K562 (cell line): ENCODE measurements at regions not wholly inside any gene's neighbourhood (a gene's known extent, or its start where the extent isn't known, plus 50 kb on each side); places are given as distances from the start of the nearest gene placed in this dataset.
A peak's percentile ranks its signal among the peaks of the same experiment; 100 is the strongest.

Experiments used
- ARNT ChIP-seq, 2 experiments: fragments of 450-650 bp; IDR thresholded peaks; 2 replicates each; pipeline ENCODE4 v1.6.1; 2016; ENCODE audit warnings: mild to moderate bottlenecking in 1 of 2
- CHD2 ChIP-seq: IDR thresholded peaks from 2 replicates; pipeline ENCODE4 v1.6.1; 2011; ENCODE audit warnings: low read depth, low read length
- DEAF1 ChIP-seq: fragments of 450-650 bp; formaldehyde crosslinking; IDR thresholded peaks from 2 replicates; pipeline ENCODE4 v1.4.0; 2020; ENCODE audit warnings: mild to moderate bottlenecking, moderate library complexity
- E2F8 ChIP-seq: fragments of 450-650 bp; IDR thresholded peaks from 2 replicates; pipeline ENCODE4 v1.7.1; 2018; ENCODE audit warnings: mild to moderate bottlenecking, low read depth; ENCODE audit not compliant: partially characterized antibody
- HIVEP1 ChIP-seq: fragments of 250-450 bp; sonication (Bioruptor Pico); IDR thresholded peaks from 2 replicates; pipeline ENCODE4 v1.4.0; 2020; ENCODE audit warnings: mild to moderate bottlenecking
- HNRNPL ChIP-seq: fragments of 200-400 bp; formaldehyde crosslinking; IDR thresholded peaks from 2 replicates; pipeline ENCODE4 v1.6.1; 2017; ENCODE audit warnings: low read depth, mild to moderate bottlenecking, low read length
- JUN ChIP-seq, 2 experiments: sonication (generic) in 1 of 2; formaldehyde crosslinking in 1 of 2; IDR thresholded peaks; 2 replicates each; pipeline versions ENCODE4 v1.6.1 to v1.8.0; 2012 to 2022; ENCODE audit warnings: borderline replicate concordance in 2 of 2, mild to moderate bottlenecking in 2 of 2, improper control_type of control experiment in 1 of 2, low read depth in 1 of 2, low read length in 1 of 2, missing genetic modification reagents in 1 of 2
- KDM5B ChIP-seq: fragments of 200-600 bp; sonication (generic); IDR thresholded peaks from 2 replicates; pipeline ENCODE4 v1.6.1; 2012; ENCODE audit warnings: low read depth, mild to moderate bottlenecking, moderate library complexity, low read length, control low read depth, inconsistent platforms; ENCODE audit not compliant: insufficient replicate concordance
- LEF1 ChIP-seq: fragments of 450-650 bp; IDR thresholded peaks from 2 replicates; pipeline ENCODE4 v1.6.1; 2016; ENCODE audit warnings: mild to moderate bottlenecking
- MTA2 ChIP-seq: fragments of 450-650 bp; IDR thresholded peaks from 2 replicates; pipeline ENCODE4 v1.6.1; 2016; ENCODE audit warnings: low read depth
- MYC ChIP-seq, 2 experiments: fragments of 250-450 bp in 1 of 2; sonication (Bioruptor Pico) in 1 of 2; IDR thresholded peaks; 2 replicates each; pipeline versions ENCODE4 v1.5.1 to v1.6.1; 2012 to 2021; ENCODE audit warnings: low read depth in 2 of 2, borderline replicate concordance in 1 of 2, improper control_type of control experiment in 1 of 2, low read length in 1 of 2, mild to moderate bottlenecking in 1 of 2, moderate library complexity in 1 of 2
- NFE2 ChIP-seq: IDR thresholded peaks from 2 replicates; pipeline ENCODE4 v1.6.1; 2014; ENCODE audit warnings: antibody characterized with exemption, low read depth
- PBX2 ChIP-seq, 2 experiments: IDR thresholded peaks in 1 of 2; conservative IDR thresholded peaks in 1 of 2; 2 replicates each; pipeline ENCODE4 v1.6.1; 2016; ENCODE audit warnings: low read depth in 2 of 2, mild to moderate bottlenecking in 1 of 2, missing compliant biosample characterization in 1 of 2, missing genetic modification characterization in 1 of 2, moderate library complexity in 1 of 2
- POLR2H ChIP-seq: IDR thresholded peaks from 2 replicates; pipeline ENCODE4 v1.6.1; 2016; ENCODE audit warnings: missing genetic modification characterization, low read depth, mild to moderate bottlenecking, control low read depth, missing compliant biosample characterization, moderate library complexity
- PRMT5 ChIP-seq: sonication (generic); formaldehyde crosslinking; IDR thresholded peaks from 2 replicates; pipeline ENCODE4 v1.5.0; 2020; ENCODE audit warnings: missing genetic modification reagents
- SRSF3 ChIP-seq: fragments of 200-400 bp; formaldehyde crosslinking; IDR thresholded peaks from 2 replicates; pipeline ENCODE4 v1.6.1; 2016; ENCODE audit warnings: mild to moderate bottlenecking, low read length, moderate library complexity; ENCODE audit not compliant: insufficient read depth
- TOE1 ChIP-seq, 2 experiments: fragments of 450-650 bp in 1 of 2; sonication (generic) in 1 of 2; formaldehyde crosslinking in 1 of 2; IDR thresholded peaks; 2 replicates each; pipeline versions ENCODE4 v1.7.1 to v1.8.0; 2016 to 2022; ENCODE audit warnings: borderline replicate concordance in 2 of 2, mild to moderate bottlenecking in 2 of 2, antibody characterized with exemption in 1 of 2, inconsistent platforms in 1 of 2, low read depth in 1 of 2, missing genetic modification reagents in 1 of 2, moderate library complexity in 1 of 2
- ZC3H11A ChIP-seq: IDR thresholded peaks from 2 replicates; pipeline ENCODE4 v1.6.1; 2012; ENCODE audit warnings: low read depth, low read length, improper control_type of control experiment
- ZNF224 ChIP-seq: sonication (generic); formaldehyde crosslinking; IDR thresholded peaks from 2 replicates; pipeline ENCODE4 v1.8.0; 2022; ENCODE audit warnings: mild to moderate bottlenecking, missing genetic modification reagents
- ZNF695 ChIP-seq: fragments of 450-650 bp; formaldehyde crosslinking; IDR thresholded peaks from 2 replicates; pipeline ENCODE4 v1.4.0; 2020; ENCODE audit warnings: mild to moderate bottlenecking, moderate library complexity
- ZNF830 ChIP-seq: fragments of 250-450 bp; sonication (Bioruptor Pico); IDR thresholded peaks from 2 replicates; pipeline ENCODE4 v1.5.0; 2021; ENCODE audit warnings: mild to moderate bottlenecking

- no peak for TF ChIP-seq E2F8
- no peak for TF ChIP-seq ZNF695 (CRISPR knock-in tag)
- TF ChIP-seq NFE2, result no peak
- TF ChIP-seq JUN (IDR thresholded peaks at IDR 0.05; ENCODE audit: borderline replicate concordance, low read depth, low read length), result no peak
- TF ChIP-seq JUN (CRISPR knock-in tag; IDR thresholded peaks at IDR 0.05; ENCODE audit: borderline replicate concordance), result no peak
- no peak for TF ChIP-seq HNRNPL
- no peak for TF ChIP-seq TOE1 (IDR thresholded peaks at IDR 0.05; ENCODE audit: borderline replicate concordance)
- no peak for TF ChIP-seq TOE1 (CRISPR knock-in tag; IDR thresholded peaks at IDR 0.05; ENCODE audit: borderline replicate concordance, low read depth)
- TF ChIP-seq PBX2 (CRISPR knock-in tag; IDR thresholded peaks at IDR 0.05; ENCODE audit: low read depth), result no peak
- TF ChIP-seq PBX2 (tag; conservative IDR thresholded peaks at IDR 0.05; ENCODE audit: low read depth), result no peak
- TF ChIP-seq ARNT (IDR thresholded peaks at IDR 0.05), result no peak
- TF ChIP-seq LEF1, result no peak
- no peak for TF ChIP-seq ZC3H11A
- TF ChIP-seq HIVEP1, result no peak
- no peak for TF ChIP-seq CHD2
- TF ChIP-seq PRMT5 (CRISPR knock-in tag), result no peak
- no peak for TF ChIP-seq POLR2H (tag)
- no peak for TF ChIP-seq ZNF830
- no peak for TF ChIP-seq ZNF224 (CRISPR knock-in tag)
- no peak for TF ChIP-seq SRSF3
- TF ChIP-seq MYC (IDR thresholded peaks at IDR 0.05; ENCODE audit: low read depth, low read length), result no peak
- no peak for TF ChIP-seq MYC (CRISPR knock-in tag; IDR thresholded peaks at IDR 0.05; ENCODE audit: borderline replicate concordance, low read depth)
- TF ChIP-seq MTA2, result 0 out of 2 replicates have a peak, but pooled peaks have one; percentile 36
- no peak for TF ChIP-seq KDM5B
- TF ChIP-seq DEAF1, result no peak
Observed at GRCh38 chr9:73962792-73963191, 534.3 kb upstream of the RORB start (continued).
